ENCODE measurements at regions not wholly inside any gene's neighbourhood (a gene's known extent, or its start where the extent isn't known, plus 50 kb on each side); places are given as distances from the start of the nearest gene placed in this dataset.
"Not testable (repeated sequence)": the region's sequence is repeated elsewhere in the genome, so short reads cannot be mapped to it uniquely, and the experiment has no call there.

DNA sequence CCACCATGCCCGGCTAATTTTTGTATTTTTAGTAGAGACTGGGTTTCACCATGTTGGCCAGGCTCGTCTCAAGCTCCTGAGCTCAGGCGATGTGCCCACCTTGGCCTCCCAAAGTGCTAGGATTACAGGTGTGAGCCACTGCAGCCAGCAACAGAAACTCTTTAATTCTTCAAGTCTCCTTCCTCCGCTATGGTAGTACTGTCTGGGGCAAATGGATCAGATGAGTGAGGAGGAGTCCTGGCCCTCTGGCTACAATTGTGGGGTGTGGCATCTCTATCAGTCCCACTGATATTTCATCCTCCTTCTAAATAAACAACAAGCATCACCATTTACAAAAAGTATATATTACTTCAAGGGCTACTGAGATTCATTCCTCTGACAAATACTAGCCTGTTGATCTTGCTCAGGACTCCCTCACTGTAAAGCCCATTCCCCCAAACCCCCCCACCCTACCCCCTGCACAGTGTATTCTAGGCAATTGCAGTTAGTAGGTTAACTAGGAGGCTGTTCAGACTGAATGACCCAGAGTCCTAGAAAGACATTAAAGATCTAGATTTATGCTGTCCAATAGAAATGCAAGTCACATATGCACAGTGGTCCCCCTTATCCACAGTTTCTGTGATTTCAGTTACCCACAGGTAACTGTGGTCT, 71.2 kb upstream of the STAM2 start:
- Histone ChIP-seq H3K9me3 (ENCODE audit: control insufficient read depth, low read length) (no peaks in the 10 kb centered on the region), H3K36me3 (ENCODE audit: control insufficient read depth, insufficient read depth, low read length, severe bottlenecking) (no peaks in the 10 kb centered on the region), H3K4me3 (ENCODE audit: low read length) (no peak overlapping the region), H3K27me3 (replicated peaks; ENCODE audit: control insufficient read depth, insufficient read depth, low read length) (no peaks in the 10 kb centered on the region), H3K4me1 (ENCODE audit: control insufficient read depth, insufficient read depth, low read length) (peaks cover 14% of the 10 kb centered on the region), H3K9ac (ENCODE audit: low read length) (no peak overlapping the region)
- DNase-seq (ENCODE audit: low read depth): no peak

DNA sequence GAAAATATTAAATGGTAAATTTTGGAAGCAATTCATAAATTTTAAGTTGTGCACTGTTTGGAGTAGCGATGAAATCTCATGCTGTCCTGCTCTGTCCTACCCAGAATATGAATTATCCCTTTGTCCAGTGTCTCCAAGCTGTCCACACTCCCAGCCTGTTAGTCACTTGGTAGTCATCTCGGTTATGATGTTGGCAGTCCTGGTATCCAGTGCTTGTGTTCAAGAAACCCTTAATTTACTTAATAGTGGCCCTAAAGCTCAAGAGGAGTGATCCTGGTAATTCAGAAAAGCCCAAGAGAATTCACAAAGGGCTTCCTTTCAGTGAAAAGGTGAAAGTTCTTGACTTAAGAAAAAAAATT, 71.8 kb upstream of the STAM2 start:
- Histone ChIP-seq H3K4me3 (ENCODE audit: low read length) (no peak overlapping the region), H3K4me1 (ENCODE audit: control insufficient read depth, insufficient read depth, low read length) (peaks cover 14% of the 10 kb centered on the region), H3K9me3 (ENCODE audit: control insufficient read depth, low read length) (no peaks in the 10 kb centered on the region), H3K27me3 (replicated peaks; ENCODE audit: control insufficient read depth, insufficient read depth, low read length) (no peaks in the 10 kb centered on the region), H3K36me3 (ENCODE audit: control insufficient read depth, insufficient read depth, low read length, severe bottlenecking) (no peaks in the 10 kb centered on the region), H3K9ac (ENCODE audit: low read length) (no peak overlapping the region)
- DNase-seq (ENCODE audit: low read depth): no peak

DNA sequence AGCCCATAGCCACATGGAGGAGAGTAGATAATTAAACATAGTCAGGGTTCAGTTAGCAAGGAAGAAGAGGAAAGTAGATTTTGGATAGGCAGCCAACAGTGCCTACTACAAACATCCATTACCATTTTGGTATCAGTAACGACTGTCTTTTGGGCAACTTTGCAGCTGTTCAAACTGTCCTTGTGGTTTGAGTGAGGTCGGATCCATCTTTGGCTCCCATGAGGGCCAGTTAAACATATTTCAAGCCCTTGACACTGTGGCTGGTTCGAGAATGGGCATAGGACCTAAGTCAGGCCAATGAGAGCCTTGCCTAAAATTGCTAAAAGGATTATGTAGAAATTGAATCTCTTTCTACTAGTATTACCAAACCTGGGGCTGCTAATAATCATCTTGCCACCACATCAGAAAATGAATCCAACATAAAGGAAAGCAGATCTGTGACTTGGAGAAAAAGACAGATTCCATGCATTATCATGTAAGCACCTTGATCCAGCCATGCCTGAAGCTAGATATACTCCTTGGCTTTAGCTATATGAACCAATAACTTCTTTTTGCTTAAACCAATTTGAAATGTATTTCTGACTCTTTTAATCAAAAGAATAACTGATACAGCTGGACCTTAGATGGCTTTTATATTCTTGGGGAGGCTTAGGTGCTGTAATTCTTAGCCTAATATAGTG, 75.0 kb upstream of the STAM2 start:
- H3K9me3 ChIP-seq (ENCODE audit: control insufficient read depth, low read length): no peaks in the 10 kb centered on the region
- no peak for DNase-seq (ENCODE audit: low read depth)
- no peaks in the 10 kb centered on the region for H3K4me1 ChIP-seq (ENCODE audit: control insufficient read depth, insufficient read depth, low read length)
- H3K4me3 ChIP-seq (ENCODE audit: low read length): no peak overlapping the region
- no peak overlapping the region for H3K9ac ChIP-seq (ENCODE audit: low read length)
- H3K27me3 ChIP-seq (replicated peaks; ENCODE audit: control insufficient read depth, insufficient read depth, low read length): no peaks in the 10 kb centered on the region
- no peaks in the 10 kb centered on the region for H3K36me3 ChIP-seq (ENCODE audit: control insufficient read depth, insufficient read depth, low read length, severe bottlenecking)

DNA sequence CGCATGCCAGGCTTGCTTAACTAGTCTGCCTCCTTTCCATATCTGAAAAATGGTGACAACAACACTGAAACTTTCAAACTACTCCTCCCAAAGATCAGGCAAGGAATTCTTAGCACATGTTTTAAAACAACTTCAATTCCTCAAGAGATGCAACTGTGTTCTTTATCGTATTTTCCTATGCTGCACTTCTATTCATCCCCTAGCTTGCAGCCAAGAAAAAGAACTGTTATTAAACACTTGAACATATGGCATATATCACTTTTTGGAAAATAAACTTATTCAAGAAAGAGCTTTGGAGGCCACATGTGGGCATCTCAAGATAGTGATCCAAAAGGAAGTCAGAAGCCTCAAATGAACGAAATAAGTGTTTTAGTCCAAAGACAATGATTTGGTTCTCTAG, 75.6 kb upstream of the STAM2 start:
- no peaks in the 10 kb centered on the region for H3K27me3 ChIP-seq (replicated peaks; ENCODE audit: control insufficient read depth, insufficient read depth, low read length)
- H3K9ac ChIP-seq (ENCODE audit: low read length): no peak overlapping the region
- DNase-seq (ENCODE audit: low read depth): no peak
- no peaks in the 10 kb centered on the region for H3K9me3 ChIP-seq (ENCODE audit: control insufficient read depth, low read length)
- no peaks in the 10 kb centered on the region for H3K4me1 ChIP-seq (ENCODE audit: control insufficient read depth, insufficient read depth, low read length)
- H3K36me3 ChIP-seq (ENCODE audit: control insufficient read depth, insufficient read depth, low read length, severe bottlenecking): no peaks in the 10 kb centered on the region
- H3K4me3 ChIP-seq (ENCODE audit: low read length): no peak overlapping the region

DNA sequence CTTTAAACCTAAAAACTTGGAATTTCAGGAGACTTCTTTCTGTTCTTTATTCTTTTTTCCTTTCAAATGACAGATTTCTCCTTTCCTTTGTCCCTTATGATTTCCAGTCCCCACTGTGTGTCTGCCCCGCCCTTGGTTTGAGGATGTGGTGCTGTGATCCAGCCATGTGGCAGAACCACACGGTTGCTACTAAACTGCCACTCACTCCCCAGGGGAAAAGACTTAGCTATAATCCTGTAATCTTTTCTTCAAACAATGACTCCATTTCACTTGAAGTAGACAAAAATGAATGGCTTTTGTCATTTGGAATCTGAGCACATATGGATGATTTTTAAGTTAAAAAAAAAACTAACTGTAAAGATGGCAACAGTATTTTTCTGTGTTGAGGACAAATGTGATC, 76.2 kb upstream of the STAM2 start:
- no peak for DNase-seq (ENCODE audit: low read depth)
- Histone ChIP-seq H3K4me3 (ENCODE audit: low read length) (no peak overlapping the region), H3K27me3 (replicated peaks; ENCODE audit: control insufficient read depth, insufficient read depth, low read length) (no peaks in the 10 kb centered on the region), H3K9me3 (ENCODE audit: control insufficient read depth, low read length) (no peaks in the 10 kb centered on the region), H3K4me1 (ENCODE audit: control insufficient read depth, insufficient read depth, low read length) (no peaks in the 10 kb centered on the region), H3K9ac (ENCODE audit: low read length) (no peak overlapping the region), H3K36me3 (ENCODE audit: control insufficient read depth, insufficient read depth, low read length, severe bottlenecking) (no peaks in the 10 kb centered on the region)

DNA sequence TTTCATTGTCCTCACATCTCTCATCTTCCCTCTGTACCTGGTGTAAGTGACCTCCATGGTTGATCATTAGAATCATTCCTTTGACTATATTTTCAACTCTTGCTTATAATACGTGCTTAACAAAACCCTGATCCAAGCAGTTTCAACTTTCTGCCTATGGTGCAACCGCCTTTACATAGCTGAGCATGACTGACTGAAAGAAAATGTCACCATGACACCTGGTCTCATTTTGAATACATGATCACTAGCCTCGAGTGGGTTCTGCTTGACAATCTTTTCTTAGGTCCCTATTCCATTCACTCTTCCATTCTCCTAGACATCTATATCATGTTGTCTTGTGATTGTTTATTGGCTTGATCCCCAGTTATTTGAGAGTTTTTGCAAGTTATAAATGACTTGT, 78.9 kb upstream of the STAM2 start:
- Histone ChIP-seq H3K9ac (ENCODE audit: low read length) (no peak overlapping the region), H3K27me3 (replicated peaks; ENCODE audit: control insufficient read depth, insufficient read depth, low read length) (no peaks in the 10 kb centered on the region), H3K36me3 (ENCODE audit: control insufficient read depth, insufficient read depth, low read length, severe bottlenecking) (no peaks in the 10 kb centered on the region), H3K9me3 (ENCODE audit: control insufficient read depth, low read length) (no peaks in the 10 kb centered on the region), H3K4me1 (ENCODE audit: control insufficient read depth, insufficient read depth, low read length) (no peaks in the 10 kb centered on the region), H3K4me3 (ENCODE audit: low read length) (no peak overlapping the region)
- DNase-seq (ENCODE audit: low read depth): no peak

DNA sequence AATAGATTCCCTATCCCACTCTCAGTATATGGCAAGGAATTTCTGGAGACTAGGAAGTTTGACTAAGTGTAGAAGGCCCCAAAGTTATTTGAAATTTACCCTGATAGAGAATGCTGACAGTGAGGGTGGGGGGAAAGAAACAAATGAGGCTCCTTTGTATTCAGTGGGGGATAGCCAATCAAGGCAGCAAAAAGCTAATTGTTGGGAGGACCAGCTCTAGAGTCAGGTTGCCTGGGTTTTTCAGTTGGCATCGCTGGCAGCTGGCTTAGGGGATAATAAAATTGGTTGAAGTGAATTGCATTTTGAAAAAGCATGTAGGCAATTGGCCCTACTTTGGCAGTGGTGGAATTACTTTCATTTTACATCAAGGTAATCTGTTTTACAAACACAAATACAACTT, 79.4 kb upstream of the STAM2 start:
- H3K9me3 ChIP-seq (ENCODE audit: control insufficient read depth, low read length): no peaks in the 10 kb centered on the region
- H3K4me1 ChIP-seq (ENCODE audit: control insufficient read depth, insufficient read depth, low read length): no peaks in the 10 kb centered on the region
- H3K36me3 ChIP-seq (ENCODE audit: control insufficient read depth, insufficient read depth, low read length, severe bottlenecking): no peaks in the 10 kb centered on the region
- DNase-seq (ENCODE audit: low read depth): no peak
- no peaks in the 10 kb centered on the region for H3K27me3 ChIP-seq (replicated peaks; ENCODE audit: control insufficient read depth, insufficient read depth, low read length)
- H3K4me3 ChIP-seq (ENCODE audit: low read length): no peak overlapping the region
- H3K9ac ChIP-seq (ENCODE audit: low read length): no peak overlapping the region

DNA sequence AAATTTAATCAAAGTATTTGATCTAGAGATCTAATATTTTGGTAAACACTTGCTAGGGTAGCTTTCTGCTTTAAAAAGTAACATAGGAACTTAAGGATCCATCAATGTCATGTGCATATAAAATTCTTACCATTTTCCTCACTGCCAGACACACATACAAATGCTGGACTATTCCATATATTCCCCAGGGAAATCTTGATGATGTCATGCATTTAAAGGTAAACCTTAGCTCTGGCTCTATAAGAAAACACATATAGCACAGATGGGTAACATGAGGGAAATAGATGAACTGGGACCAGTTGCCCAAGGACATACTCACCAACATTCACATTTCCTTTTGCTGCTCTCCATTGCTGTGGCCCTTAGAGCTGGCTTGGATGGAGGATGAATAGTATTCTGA, 79.1 kb upstream of the FMNL2 start:
- Histone ChIP-seq H3K36me3 (ENCODE audit: control insufficient read depth, insufficient read depth, low read length, severe bottlenecking) (no peaks in the 10 kb centered on the region), H3K9me3 (ENCODE audit: control insufficient read depth, low read length) (no peaks in the 10 kb centered on the region), H3K4me3 (ENCODE audit: low read length) (no peak overlapping the region), H3K27me3 (replicated peaks; ENCODE audit: control insufficient read depth, insufficient read depth, low read length) (no peaks in the 10 kb centered on the region), H3K9ac (ENCODE audit: low read length) (no peak overlapping the region), H3K4me1 (ENCODE audit: control insufficient read depth, insufficient read depth, low read length) (no peaks in the 10 kb centered on the region)
- DNase-seq (ENCODE audit: low read depth): no peak

DNA sequence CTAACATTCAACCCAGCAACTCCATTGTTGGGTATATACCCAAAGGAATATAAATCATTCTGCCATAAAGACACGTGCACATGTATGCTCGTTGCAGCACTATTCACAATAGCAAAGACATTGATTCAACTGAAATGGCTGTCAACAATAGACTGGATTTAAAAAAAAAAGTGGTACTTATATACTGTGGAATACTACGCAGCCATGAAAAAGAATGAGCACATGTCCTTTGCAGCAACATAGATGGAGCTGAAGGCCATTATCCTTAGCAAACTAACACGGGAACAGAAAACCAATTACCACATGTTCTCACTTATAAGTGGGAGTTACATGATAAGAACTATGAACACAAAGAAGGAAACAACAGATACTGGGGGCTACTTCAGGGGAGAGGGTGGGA, 74.0 kb upstream of the FMNL2 start:
- no peaks in the 10 kb centered on the region for H3K36me3 ChIP-seq (ENCODE audit: control insufficient read depth, insufficient read depth, low read length, severe bottlenecking)
- H3K9ac ChIP-seq (ENCODE audit: low read length): no peak overlapping the region
- H3K4me3 ChIP-seq (ENCODE audit: low read length): no peak overlapping the region
- no peaks in the 10 kb centered on the region for H3K4me1 ChIP-seq (ENCODE audit: control insufficient read depth, insufficient read depth, low read length)
- no peaks in the 10 kb centered on the region for H3K9me3 ChIP-seq (ENCODE audit: control insufficient read depth, low read length)
- no peaks in the 10 kb centered on the region for H3K27me3 ChIP-seq (replicated peaks; ENCODE audit: control insufficient read depth, insufficient read depth, low read length)
- DNase-seq (ENCODE audit: low read depth): no peak

DNA sequence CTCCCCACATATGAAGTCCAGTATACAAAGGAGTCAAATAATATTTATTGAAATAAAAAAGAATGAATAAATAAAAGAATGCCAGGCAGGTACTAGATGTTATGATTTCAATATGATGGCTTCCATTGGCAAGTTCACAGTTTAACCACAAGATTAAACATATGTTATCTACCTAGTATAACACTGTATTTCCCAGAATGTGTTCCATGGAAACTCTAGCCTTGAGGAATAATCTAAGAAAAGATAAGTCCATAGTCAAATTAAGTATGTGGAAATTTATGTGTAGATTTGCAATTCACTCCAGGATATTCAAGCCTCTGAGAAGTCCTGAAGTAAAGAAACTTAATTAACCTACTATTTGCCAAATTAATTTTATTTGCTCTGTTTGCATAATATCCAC, 71.1 kb upstream of the FMNL2 start:
- H3K36me3 ChIP-seq (ENCODE audit: control insufficient read depth, insufficient read depth, low read length, severe bottlenecking): no peaks in the 10 kb centered on the region
- no peaks in the 10 kb centered on the region for H3K4me1 ChIP-seq (ENCODE audit: control insufficient read depth, insufficient read depth, low read length)
- no peaks in the 10 kb centered on the region for H3K27me3 ChIP-seq (replicated peaks; ENCODE audit: control insufficient read depth, insufficient read depth, low read length)
- DNase-seq (ENCODE audit: low read depth): no peak
- peaks cover 3% of the 10 kb centered on the region for H3K9me3 ChIP-seq (ENCODE audit: control insufficient read depth, low read length)
- H3K4me3 ChIP-seq (ENCODE audit: low read length): no peak overlapping the region
- no peak overlapping the region for H3K9ac ChIP-seq (ENCODE audit: low read length)

DNA sequence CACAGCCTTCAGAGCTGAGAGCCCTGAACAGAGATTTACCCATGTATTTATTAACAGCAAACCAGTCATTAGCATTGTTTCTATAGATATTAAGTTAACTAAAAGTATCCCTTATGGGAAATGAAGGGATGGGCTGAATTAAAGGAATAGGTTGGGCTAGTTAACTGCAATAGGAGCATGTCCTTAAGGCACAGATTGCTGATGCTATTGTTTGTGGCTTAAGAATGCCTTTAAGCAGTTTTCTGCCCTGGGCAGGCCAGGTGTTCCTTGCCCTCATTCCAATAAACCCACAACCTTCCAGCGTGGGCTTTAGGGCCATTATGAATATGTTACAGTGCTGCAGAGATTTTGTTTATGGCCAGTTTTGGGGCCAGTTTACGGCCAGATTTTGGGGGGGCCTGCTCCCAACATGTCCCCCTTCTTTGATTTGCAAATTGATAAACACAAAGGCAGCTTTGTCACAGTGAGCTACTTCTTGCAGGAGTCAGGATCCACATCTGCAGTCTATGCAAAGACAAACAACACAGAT, 61.2 kb upstream of the FMNL2 start:
- H3K9me3 ChIP-seq (ENCODE audit: control insufficient read depth, low read length): peaks cover 34% of the 10 kb centered on the region
- DNase-seq (ENCODE audit: low read depth); H3K9ac ChIP-seq (ENCODE audit: low read length); H3K27me3 ChIP-seq (replicated peaks; ENCODE audit: control insufficient read depth, insufficient read depth, low read length); H3K36me3 ChIP-seq (ENCODE audit: control insufficient read depth, insufficient read depth, low read length, severe bottlenecking); H3K4me3 ChIP-seq (ENCODE audit: low read length); H3K4me1 ChIP-seq (ENCODE audit: control insufficient read depth, insufficient read depth, low read length): not testable (repeated sequence)

DNA sequence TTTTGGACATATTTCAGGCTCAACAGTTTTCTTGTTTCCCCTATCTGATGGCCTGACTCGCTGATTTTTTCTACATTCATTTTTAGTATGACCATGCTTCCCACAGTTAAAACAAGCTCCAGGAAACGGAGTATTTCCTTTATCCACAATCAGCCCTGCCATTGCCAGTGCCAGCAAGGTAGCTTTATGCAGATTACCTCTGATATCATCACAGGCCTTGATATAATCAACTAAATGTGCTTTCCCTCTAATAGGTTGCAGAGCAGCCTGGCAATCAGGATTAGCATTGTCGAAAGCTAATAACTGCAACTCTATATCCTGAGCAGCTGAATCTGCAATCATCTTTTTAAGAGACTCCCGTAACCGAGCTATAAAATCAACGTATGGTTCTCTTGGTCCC, 57.1 kb upstream of the FMNL2 start:
- H3K36me3 ChIP-seq (ENCODE audit: control insufficient read depth, insufficient read depth, low read length, severe bottlenecking); DNase-seq (ENCODE audit: low read depth); H3K4me1 ChIP-seq (ENCODE audit: control insufficient read depth, insufficient read depth, low read length); H3K9ac ChIP-seq (ENCODE audit: low read length); H3K27me3 ChIP-seq (replicated peaks; ENCODE audit: control insufficient read depth, insufficient read depth, low read length); H3K4me3 ChIP-seq (ENCODE audit: low read length): not testable (repeated sequence)
- peaks cover 24% of the 10 kb centered on the region for H3K9me3 ChIP-seq (ENCODE audit: control insufficient read depth, low read length)
